OCI-LY3 (cell line): ENCODE measurements at regions not wholly inside any gene's neighbourhood (a gene's known extent, or its start where the extent isn't known, plus 50 kb on each side); places are given as distances from the start of the nearest gene placed in this dataset.

ENCODE experiments used
- CTCF ChIP-seq: fragments of 200-600, 300-600 bp; sonication (generic); IDR thresholded peaks from 2 replicates; pipeline ENCODE4 v1.5.1; 2014; ENCODE audit warnings: antibody characterized with exemption, low read length, low read depth
- EZH2phosphoT487 ChIP-seq: fragments of 200-600 bp; shearing (Covaris generic); IDR thresholded peaks from 2 replicates; pipeline ENCODE4 v1.6.1; 2018; ENCODE audit warnings: antibody characterized with exemption, mixed run types, low read depth

- TF ChIP-seq CTCF (no peak), EZH2phosphoT487 (no peak)
Measured at GRCh38 chr12:127531542-127531941, 735.4 kb upstream of the TMEM132C start.
